Parathyroid adenoma (tissue), 2 donors: ENCODE measurements at regions not wholly inside any gene's neighbourhood (a gene's known extent, or its start where the extent isn't known, plus 50 kb on each side); places are given as distances from the start of the nearest gene placed in this dataset.

Source experiments
- H2AFZ ChIP-seq: fragments of 300-600 bp; sonication (generic); one replicate; pipeline ENCODE4 v1.7.0; 2017; ENCODE audit warnings: antibody characterized with exemption, mild to moderate bottlenecking
- H3K27ac ChIP-seq: fragments of 300-600 bp; sonication (generic); one replicate; pipeline ENCODE4 v1.7.0; 2017
- H3K27me3 ChIP-seq: fragments of 300-600 bp; sonication (generic); one replicate; pipeline ENCODE4 v1.7.0; 2017; ENCODE audit warnings: low read length; ENCODE audit not compliant: control insufficient read depth, insufficient read depth
- H3K36me3 ChIP-seq: fragments of 300-600 bp; sonication (generic); one replicate; pipeline ENCODE4 v1.7.0; 2017; ENCODE audit warnings: low read length; ENCODE audit not compliant: control insufficient read depth, insufficient read depth
- H3K4me1 ChIP-seq: fragments of 300-600 bp; sonication (generic); one replicate; pipeline ENCODE4 v1.7.0; 2017; ENCODE audit warnings: control low read depth
- H3K4me2 ChIP-seq: fragments of 300-600 bp; sonication (generic); one replicate; pipeline ENCODE4 v1.7.0; 2017; ENCODE audit warnings: low read length
- H3K4me3 ChIP-seq: fragments of 300-600 bp; sonication (generic); one replicate; pipeline ENCODE4 v1.7.0; 2017; ENCODE audit warnings: low read depth, low read length
- H3K79me2 ChIP-seq: fragments of 300-600 bp; sonication (generic); one replicate; pipeline ENCODE4 v1.7.0; 2017; ENCODE audit warnings: control low read depth
- H3K9ac ChIP-seq: fragments of 300-600 bp; sonication (generic); one replicate; pipeline ENCODE4 v1.7.0; 2017; ENCODE audit warnings: mild to moderate bottlenecking
- H3K9me3 ChIP-seq: fragments of 300-600 bp; sonication (generic); one replicate; pipeline ENCODE4 v1.7.0; 2017; ENCODE audit warnings: low read length; ENCODE audit not compliant: control insufficient read depth
- TF ChIP-seq, protein P1 (sequence below): fragments of 300-600 bp; sonication (generic); IDR thresholded peaks from one replicate; pipeline ENCODE4 v1.7.0; 2017; ENCODE audit warnings: antibody characterized with exemption, mild to moderate bottlenecking
- donor health status: primary hyperparathyroidism.

DNA sequence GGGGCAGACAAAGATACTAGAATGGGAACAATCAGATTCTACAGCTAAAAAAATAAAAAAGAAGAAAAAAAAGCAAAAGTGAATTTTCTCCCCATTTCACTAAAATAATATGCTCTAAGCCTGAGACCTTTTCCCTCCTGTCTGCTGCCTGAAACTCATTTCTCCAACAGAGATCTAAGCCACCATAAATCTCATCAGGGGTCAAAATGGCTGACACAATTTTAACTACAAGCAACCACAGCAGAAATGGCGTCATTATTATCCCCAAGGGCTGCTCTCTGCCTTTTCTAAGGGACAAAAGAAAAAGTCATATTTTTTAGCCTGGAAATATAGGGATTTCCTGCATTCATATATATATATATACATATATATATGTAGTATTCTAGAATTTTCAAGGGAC lies 183.7 kb upstream of the CAMK1G start:
- H3K27me3 ChIP-seq = no peaks in the 10 kb centered on the region
- H3K79me2 ChIP-seq = no peaks in the 10 kb centered on the region
- H3K4me1 ChIP-seq = peaks cover 9% of the 10 kb centered on the region
- H3K9me3 ChIP-seq = no peaks in the 10 kb centered on the region
- TF ChIP-seq, protein P1, sequence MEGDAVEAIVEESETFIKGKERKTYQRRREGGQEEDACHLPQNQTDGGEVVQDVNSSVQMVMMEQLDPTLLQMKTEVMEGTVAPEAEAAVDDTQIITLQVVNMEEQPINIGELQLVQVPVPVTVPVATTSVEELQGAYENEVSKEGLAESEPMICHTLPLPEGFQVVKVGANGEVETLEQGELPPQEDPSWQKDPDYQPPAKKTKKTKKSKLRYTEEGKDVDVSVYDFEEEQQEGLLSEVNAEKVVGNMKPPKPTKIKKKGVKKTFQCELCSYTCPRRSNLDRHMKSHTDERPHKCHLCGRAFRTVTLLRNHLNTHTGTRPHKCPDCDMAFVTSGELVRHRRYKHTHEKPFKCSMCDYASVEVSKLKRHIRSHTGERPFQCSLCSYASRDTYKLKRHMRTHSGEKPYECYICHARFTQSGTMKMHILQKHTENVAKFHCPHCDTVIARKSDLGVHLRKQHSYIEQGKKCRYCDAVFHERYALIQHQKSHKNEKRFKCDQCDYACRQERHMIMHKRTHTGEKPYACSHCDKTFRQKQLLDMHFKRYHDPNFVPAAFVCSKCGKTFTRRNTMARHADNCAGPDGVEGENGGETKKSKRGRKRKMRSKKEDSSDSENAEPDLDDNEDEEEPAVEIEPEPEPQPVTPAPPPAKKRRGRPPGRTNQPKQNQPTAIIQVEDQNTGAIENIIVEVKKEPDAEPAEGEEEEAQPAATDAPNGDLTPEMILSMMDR = no peak
- H3K4me2 ChIP-seq = no peak overlapping the region
- H3K4me3 ChIP-seq = no peak overlapping the region
- no peaks in the 10 kb centered on the region for H3K36me3 ChIP-seq
- no peak overlapping the region for H3K27ac ChIP-seq
- H3K9ac ChIP-seq = no peak overlapping the region
- no peak overlapping the region for H2AFZ ChIP-seq

DNA sequence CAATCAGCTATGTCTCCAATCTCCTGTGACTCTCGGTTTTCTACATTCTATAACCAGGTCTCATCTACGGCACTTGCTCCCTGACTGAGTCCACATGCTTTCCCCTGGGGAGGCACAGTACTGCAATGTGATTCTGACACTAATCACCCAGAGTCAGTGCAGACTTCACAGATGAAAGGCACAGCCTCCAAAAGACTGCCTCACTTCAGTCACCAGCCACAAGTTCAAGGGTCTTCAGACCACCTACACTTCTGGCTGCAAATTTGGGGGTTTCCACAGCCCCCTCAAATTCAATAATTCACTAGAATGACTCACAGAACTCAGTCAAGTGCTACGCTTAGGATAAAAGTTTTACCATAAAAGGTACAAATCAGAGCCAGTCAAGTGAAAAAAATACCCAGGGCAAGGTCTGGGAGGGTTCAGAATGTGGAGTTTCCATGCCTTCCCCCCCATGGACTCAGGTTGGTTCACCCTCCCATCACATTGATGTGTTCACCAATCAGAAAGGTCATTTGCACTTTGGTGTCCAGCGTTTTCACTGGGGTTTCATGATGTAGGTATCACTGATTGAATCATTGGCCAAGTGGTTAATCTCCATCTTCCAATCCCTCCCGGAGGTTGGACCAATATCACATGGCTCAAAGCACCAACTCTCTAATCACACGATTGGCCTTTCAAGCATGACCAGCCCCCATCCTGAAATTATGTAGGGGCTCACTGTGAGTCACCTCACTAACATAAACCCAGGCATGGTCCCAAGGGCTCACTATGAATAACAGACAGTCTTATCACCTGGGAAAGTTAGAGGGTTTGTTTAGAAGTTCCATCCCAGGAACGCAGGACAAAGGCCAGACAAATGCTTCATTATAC lies 182.9 kb upstream of the CAMK1G start:
- H3K9ac ChIP-seq = no peak overlapping the region
- TF ChIP-seq, protein P1 = no peak
- no peaks in the 10 kb centered on the region for H3K27me3 ChIP-seq
- no peak overlapping the region for H2AFZ ChIP-seq
- no peak overlapping the region for H3K27ac ChIP-seq
- no peaks in the 10 kb centered on the region for H3K9me3 ChIP-seq
- no peak overlapping the region for H3K4me3 ChIP-seq
- H3K4me1 ChIP-seq = peaks cover 9% of the 10 kb centered on the region
- H3K79me2 ChIP-seq = no peaks in the 10 kb centered on the region
- H3K4me2 ChIP-seq = no peak overlapping the region
- H3K36me3 ChIP-seq = no peaks in the 10 kb centered on the region

DNA sequence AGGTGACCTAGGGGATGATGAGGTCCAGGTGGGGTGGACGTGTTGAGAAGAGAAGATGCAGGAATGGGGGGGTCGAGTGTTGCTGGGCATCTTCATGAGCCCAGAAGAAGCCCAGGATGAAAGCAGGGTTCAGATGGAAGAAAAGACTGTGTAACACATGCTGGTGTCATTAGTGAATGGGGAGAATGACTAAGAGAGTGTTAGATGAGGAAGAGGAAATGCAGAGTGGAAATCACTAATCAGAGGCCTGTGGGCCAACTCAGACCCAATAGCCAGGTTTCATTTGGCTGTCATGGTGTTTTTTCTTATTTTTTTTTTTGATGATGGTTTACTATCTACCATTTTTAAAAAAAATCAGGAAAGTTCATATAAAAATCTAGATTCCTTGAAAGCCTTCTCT lies 180.8 kb upstream of the CAMK1G start:
- TF ChIP-seq, protein P1 = no peak
- H3K9me3 ChIP-seq = no peaks in the 10 kb centered on the region
- H3K79me2 ChIP-seq = no peaks in the 10 kb centered on the region
- H2AFZ ChIP-seq = no peak overlapping the region
- H3K27ac ChIP-seq = no peak overlapping the region
- no peak overlapping the region for H3K4me2 ChIP-seq
- H3K9ac ChIP-seq = no peak overlapping the region
- peaks cover 9% of the 10 kb centered on the region for H3K4me1 ChIP-seq
- no peaks in the 10 kb centered on the region for H3K27me3 ChIP-seq
- no peak overlapping the region for H3K4me3 ChIP-seq
- no peaks in the 10 kb centered on the region for H3K36me3 ChIP-seq

DNA sequence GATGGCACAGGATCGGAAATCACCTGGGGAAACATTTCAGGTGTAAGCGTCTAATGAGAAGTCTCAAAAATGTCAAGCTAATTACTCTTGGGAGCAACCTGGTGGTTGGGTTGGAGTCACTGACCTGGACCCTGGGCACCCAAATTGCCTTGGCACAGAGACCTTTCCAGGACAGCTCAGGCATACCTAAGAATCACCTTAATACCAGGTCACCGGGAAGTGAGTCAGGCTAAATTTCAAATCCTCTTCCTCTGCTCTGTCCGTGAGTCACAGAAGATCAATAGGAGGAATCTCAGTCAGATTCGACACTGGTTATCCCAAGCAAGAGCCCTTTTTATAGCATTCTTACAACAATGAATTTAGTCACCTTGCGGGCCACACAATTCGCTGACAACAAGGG lies 179.6 kb upstream of the CAMK1G start:
- peaks cover 5% of the 10 kb centered on the region for H3K4me1 ChIP-seq
- TF ChIP-seq, protein P1 = no peak
- no peak overlapping the region for H3K4me2 ChIP-seq
- H3K27me3 ChIP-seq = no peaks in the 10 kb centered on the region
- no peaks in the 10 kb centered on the region for H3K36me3 ChIP-seq
- H2AFZ ChIP-seq = no peak overlapping the region
- no peak overlapping the region for H3K4me3 ChIP-seq
- no peaks in the 10 kb centered on the region for H3K79me2 ChIP-seq
- H3K9ac ChIP-seq = no peak overlapping the region
- no peak overlapping the region for H3K27ac ChIP-seq
- no peaks in the 10 kb centered on the region for H3K9me3 ChIP-seq

DNA sequence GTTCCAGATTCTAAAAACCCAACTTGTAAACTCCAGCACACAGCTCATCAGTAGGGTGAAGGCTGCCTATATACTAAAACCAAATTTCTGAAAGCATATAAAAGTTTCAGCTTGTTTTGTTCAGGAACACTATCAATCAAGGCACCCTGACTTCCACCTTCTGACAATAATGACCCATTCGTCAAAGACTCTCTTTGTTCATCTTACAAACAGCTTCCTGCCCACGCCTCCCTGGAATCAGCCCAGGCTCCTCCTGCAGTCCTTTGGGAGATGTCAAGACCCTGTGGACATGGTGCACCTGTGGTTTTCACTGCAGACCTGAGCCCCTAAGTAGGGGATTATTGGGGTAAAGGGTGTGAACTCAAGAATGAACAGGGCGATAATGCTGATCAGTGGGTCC lies 178.9 kb upstream of the CAMK1G start:
- H3K4me3 ChIP-seq = no peak overlapping the region
- H3K36me3 ChIP-seq = no peaks in the 10 kb centered on the region
- H3K9me3 ChIP-seq = no peaks in the 10 kb centered on the region
- TF ChIP-seq, protein P1 = no peak
- H3K4me1 ChIP-seq = no peaks in the 10 kb centered on the region
- H3K4me2 ChIP-seq = no peak overlapping the region
- no peak overlapping the region for H3K9ac ChIP-seq
- no peaks in the 10 kb centered on the region for H3K27me3 ChIP-seq
- H3K79me2 ChIP-seq = no peaks in the 10 kb centered on the region
- no peak overlapping the region for H2AFZ ChIP-seq
- no peak overlapping the region for H3K27ac ChIP-seq
